GM12865 (cell line): ENCODE measurements at regions not wholly inside any gene's neighbourhood (a gene's known extent, or its start where the extent isn't known, plus 50 kb on each side); places are given as distances from the start of the nearest gene placed in this dataset.
"Not testable (repeated sequence)": the region's sequence is repeated elsewhere in the genome, so short reads cannot be mapped to it uniquely, and the experiment has no call there.

ENCODE experiments used
- DNase-seq: peaks from one replicate; pipeline ENCODE4 v3.0.0; 2010; ENCODE audit warnings: low read depth
- H3K4me3 ChIP-seq: 2 replicates; pipeline ENCODE4 v1.5.1; 2011; ENCODE audit warnings: mild to moderate bottlenecking, low read depth, low read length, control low read depth
- CTCF ChIP-seq: IDR thresholded peaks from 2 replicates; pipeline ENCODE4 v1.5.1; 2011; ENCODE audit warnings: low read length, control low read depth, low read depth, inconsistent platforms; ENCODE audit not compliant: insufficient read depth; ENCODE audit errors: missing control alignments

- no peak for DNase-seq
- no peak overlapping the region for H3K4me3 ChIP-seq
- no peak for TF ChIP-seq CTCF
Observed at GRCh38 chr6:100305209-100305869, 159.4 kb downstream of the SIM1 start.

- no peak for DNase-seq
- no peak overlapping the region for H3K4me3 ChIP-seq
- no peak for TF ChIP-seq CTCF
Observed at GRCh38 chr6:100304575-100304974, 160.1 kb downstream of the SIM1 start.

GRCh38 chr6:100301731-100302130 lies 163.0 kb downstream of the SIM1 start:
- no peak for TF ChIP-seq CTCF
- no peak for DNase-seq
- H3K4me3 ChIP-seq = no peak overlapping the region

GRCh38 chr6:100300221-100300736 lies 164.4 kb downstream of the SIM1 start:
- no peak for TF ChIP-seq CTCF
- no peak overlapping the region for H3K4me3 ChIP-seq
- DNase-seq = no peak

- no peak for TF ChIP-seq CTCF
- no peak overlapping the region for H3K4me3 ChIP-seq
- DNase-seq = no peak
Observed at GRCh38 chr6:100296810-100297544, 167.7 kb downstream of the SIM1 start.

- not testable (repeated sequence) for DNase-seq, H3K4me3 ChIP-seq
Observed at GRCh38 chr6:100295172-100295571, 169.5 kb downstream of the SIM1 start.

GRCh38 chr6:100289285-100289684 lies 175.4 kb downstream of the SIM1 start:
- DNase-seq = no peak
- TF ChIP-seq CTCF = no peak
- H3K4me3 ChIP-seq = no peak overlapping the region
